Spleen (tissue), 7 donors: ENCODE measurements at regions not wholly inside any gene's neighbourhood (a gene's known extent, or its start where the extent isn't known, plus 50 kb on each side); places are given as distances from the start of the nearest gene placed in this dataset.

Experiments used
- POLR2A ChIP-seq, 3 donors: fragments of 450-650 bp; IDR thresholded peaks; one replicate each; pipeline ENCODE4 v1.5.1; 2017; ENCODE audit warnings: antibody characterized with exemption in 3 of 3, mild to moderate bottlenecking in 1 of 3
- TF ChIP-seq, protein P1 (sequence below), 11 experiments: fragments of 200-600 bp in 7 of 11; fragments of 450-650 bp in 4 of 11; sonication (generic) in 4 of 11; IDR thresholded peaks in 8 of 11; conservative IDR thresholded peaks in 3 of 11; 1 replicate in 7 of 11; 2 replicates in 4 of 11; pipeline versions ENCODE4 v1.4.0 to v1.8.0; 2016 to 2021; ENCODE audit warnings: antibody characterized with exemption in 11 of 11, inconsistent platforms in 4 of 11, mild to moderate bottlenecking in 1 of 11
- donor health status: DM: no; HTN: no; CAD: no; lungs with moderate emphysema.
- donor health status: DM: no; HTN: no; CAD: no.
- donor health status: DM: no; HTN: no; CAD: no.

DNA sequence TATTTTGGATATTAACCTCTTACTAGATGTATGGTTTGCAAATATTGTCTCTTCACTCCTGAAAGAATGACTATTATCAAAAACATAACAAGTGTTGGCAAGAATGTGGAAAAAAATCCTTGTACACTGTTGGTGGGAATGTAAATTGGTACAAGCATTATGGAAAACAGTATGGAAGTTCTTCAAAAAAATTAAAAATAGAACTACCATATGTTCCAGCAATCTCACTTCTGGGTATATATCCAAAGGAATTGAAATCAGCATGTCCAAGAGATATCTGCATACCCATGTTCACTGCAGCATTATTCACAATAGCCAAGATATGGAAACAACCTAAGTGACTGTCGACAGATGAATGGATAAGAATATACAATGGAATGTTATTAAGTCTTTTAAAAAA is 61.6 kb upstream of the KIT start:
- TF ChIP-seq, protein P1, sequence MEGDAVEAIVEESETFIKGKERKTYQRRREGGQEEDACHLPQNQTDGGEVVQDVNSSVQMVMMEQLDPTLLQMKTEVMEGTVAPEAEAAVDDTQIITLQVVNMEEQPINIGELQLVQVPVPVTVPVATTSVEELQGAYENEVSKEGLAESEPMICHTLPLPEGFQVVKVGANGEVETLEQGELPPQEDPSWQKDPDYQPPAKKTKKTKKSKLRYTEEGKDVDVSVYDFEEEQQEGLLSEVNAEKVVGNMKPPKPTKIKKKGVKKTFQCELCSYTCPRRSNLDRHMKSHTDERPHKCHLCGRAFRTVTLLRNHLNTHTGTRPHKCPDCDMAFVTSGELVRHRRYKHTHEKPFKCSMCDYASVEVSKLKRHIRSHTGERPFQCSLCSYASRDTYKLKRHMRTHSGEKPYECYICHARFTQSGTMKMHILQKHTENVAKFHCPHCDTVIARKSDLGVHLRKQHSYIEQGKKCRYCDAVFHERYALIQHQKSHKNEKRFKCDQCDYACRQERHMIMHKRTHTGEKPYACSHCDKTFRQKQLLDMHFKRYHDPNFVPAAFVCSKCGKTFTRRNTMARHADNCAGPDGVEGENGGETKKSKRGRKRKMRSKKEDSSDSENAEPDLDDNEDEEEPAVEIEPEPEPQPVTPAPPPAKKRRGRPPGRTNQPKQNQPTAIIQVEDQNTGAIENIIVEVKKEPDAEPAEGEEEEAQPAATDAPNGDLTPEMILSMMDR (IDR thresholded peaks at IDR 0.05 in 8 of 11, conservative IDR thresholded peaks at IDR 0.05 in 3 of 11) = no peak
- no peak for TF ChIP-seq POLR2A (IDR thresholded peaks at IDR 0.05)
